IMR-90 (cell line): ENCODE measurements at regions not wholly inside any gene's neighbourhood (a gene's known extent, or its start where the extent isn't known, plus 50 kb on each side); places are given as distances from the start of the nearest gene placed in this dataset.

ENCODE experiments used
- ATAC-seq: fragments of 200-7000 bp; cut with Tn5 transposase; 2 replicates; pipeline ENCODE4 v1.9.1; 2020; ENCODE audit warnings: low read depth, mild to moderate bottlenecking, moderate library complexity
- BruUV-seq: library from RNA; stranded (reverse); fragments of 400-500 nt; replicated peaks from 2 replicates; lab custom pipeline; 2021; lab: Mats Ljungman, UMichigan
- CTCF ChIA-PET: fragments of 300-600 bp; formaldehyde crosslinking; extraction: SDS; loops from one replicate; lab custom pipeline; 2021; ENCODE audit warnings: antibody characterized with exemption; lab: Yijun Ruan, JAX
- POLR2A ChIA-PET: fragments of 300-600 bp; sonication (Branson Sonifier 250); formaldehyde crosslinking; loops from one replicate; lab custom pipeline; 2022; ENCODE audit warnings: antibody characterized with exemption; ENCODE audit not compliant: unreplicated experiment; lab: Charles Lee
- DNase-seq: peaks from one replicate; pipeline ENCODE4 v3.0.0; 2013
- H2AFZ ChIP-seq: replicated peaks from 2 replicates; pipeline ENCODE3; 2013; ENCODE audit warnings: low read length, mild to moderate bottlenecking; ENCODE audit not compliant: poor library complexity
- H2AK5ac ChIP-seq: 2 replicates; pipeline ENCODE4 v1.6.1; 2013; ENCODE audit warnings: low read depth, low read length, inconsistent platforms
- H2AK9ac ChIP-seq: replicated peaks from 2 replicates; pipeline ENCODE3; 2013; ENCODE audit warnings: mild to moderate bottlenecking, low read depth, low read length, moderate library complexity; ENCODE audit not compliant: poor library complexity
- H2BK120ac ChIP-seq: 2 replicates; pipeline ENCODE4 v1.6.1; 2013; ENCODE audit warnings: low read depth, low read length, inconsistent platforms
- H2BK15ac ChIP-seq: 3 replicates; pipeline ENCODE4 v1.6.1; 2013; ENCODE audit warnings: low read depth, low read length, inconsistent platforms
- H2BK20ac ChIP-seq: 2 replicates; pipeline ENCODE4 v1.6.1; 2013; ENCODE audit warnings: low read depth, mild to moderate bottlenecking, inconsistent platforms, low read length, moderate library complexity
- H2BK5ac ChIP-seq: 2 replicates; pipeline ENCODE4 v1.6.1; 2013; ENCODE audit warnings: mild to moderate bottlenecking, low read depth, low read length, inconsistent platforms; ENCODE audit not compliant: poor library complexity, severe bottlenecking
- H3K14ac ChIP-seq: replicated peaks from 2 replicates; pipeline ENCODE4 v1.6.1; 2013; ENCODE audit warnings: low read depth, low read length, inconsistent platforms
- H3K18ac ChIP-seq: 2 replicates; pipeline ENCODE4 v1.6.1; 2013; ENCODE audit warnings: low read depth, low read length, control low read depth
- H3K23ac ChIP-seq: 2 replicates; pipeline ENCODE4 v1.6.1; 2013; ENCODE audit warnings: low read depth, low read length, inconsistent platforms
- H3K27ac ChIP-seq: 2 replicates; pipeline ENCODE4 v1.5.1; 2013; ENCODE audit warnings: mild to moderate bottlenecking, control low read depth, low read length; ENCODE audit not compliant: insufficient read depth
- H3K27me3 ChIP-seq: 2 replicates; pipeline ENCODE4 v1.6.1; 2013; ENCODE audit warnings: low read length; ENCODE audit not compliant: control insufficient read depth, insufficient read depth
- H3K36me3 ChIP-seq: 2 replicates; pipeline ENCODE4 v1.6.1; 2013; ENCODE audit warnings: low read length, mixed read lengths; ENCODE audit not compliant: control insufficient read depth, insufficient read depth
- H3K4ac ChIP-seq: 2 replicates; pipeline ENCODE4 v1.6.1; 2013; ENCODE audit warnings: low read depth, low read length, inconsistent platforms
- H3K4me1 ChIP-seq: 2 replicates; pipeline ENCODE4 v1.6.1; 2013; ENCODE audit warnings: low read length, mixed read lengths; ENCODE audit not compliant: control insufficient read depth, insufficient read depth
- H3K4me2 ChIP-seq: 2 replicates; pipeline ENCODE4 v1.6.1; 2013; ENCODE audit warnings: low read depth, mild to moderate bottlenecking, control low read depth, low read length, moderate library complexity
- H3K4me3 ChIP-seq: 2 replicates; pipeline ENCODE4 v1.5.1; 2013; ENCODE audit warnings: low read depth, mild to moderate bottlenecking, control low read depth, low read length, moderate library complexity; ENCODE audit not compliant: insufficient read depth
- H3K56ac ChIP-seq: 2 replicates; pipeline ENCODE4 v1.6.1; 2013; ENCODE audit warnings: low read length, inconsistent platforms; ENCODE audit not compliant: insufficient read depth; ENCODE audit errors: extremely low read depth
- H3K79me1 ChIP-seq, 2 experiments: 2 replicates each; pipeline ENCODE4 v1.6.1; 2013; ENCODE audit warnings: low read length in 2 of 2, inconsistent platforms in 1 of 2, low read depth in 1 of 2
- H3K9ac ChIP-seq: 2 replicates; pipeline ENCODE4 v1.6.1; 2013; ENCODE audit warnings: low read depth, low read length, control low read depth
- H3K9me1 ChIP-seq: 2 replicates; pipeline ENCODE4 v1.6.1; 2013; ENCODE audit warnings: low read length, inconsistent platforms; ENCODE audit not compliant: insufficient read depth
- H3K9me3 ChIP-seq: 2 replicates; pipeline ENCODE4 v1.6.1; 2013; ENCODE audit warnings: low read length; ENCODE audit not compliant: control insufficient read depth, insufficient read depth
- H4K20me1 ChIP-seq: 2 replicates; pipeline ENCODE4 v1.6.1; 2013; ENCODE audit warnings: low read length, inconsistent platforms; ENCODE audit not compliant: insufficient read depth
- H4K5ac ChIP-seq: 2 replicates; pipeline ENCODE4 v1.6.1; 2013; ENCODE audit warnings: mild to moderate bottlenecking, low read depth, low read length, control low read depth
- H4K8ac ChIP-seq, 2 experiments: 2 replicates each; pipeline ENCODE4 v1.6.1; 2013; ENCODE audit warnings: low read depth in 2 of 2, low read length in 2 of 2, control low read depth in 1 of 2, inconsistent platforms in 1 of 2
- H4K91ac ChIP-seq: 2 replicates; pipeline ENCODE4 v1.6.1; 2013; ENCODE audit warnings: low read depth, low read length, inconsistent platforms; ENCODE audit not compliant: insufficient read depth
- BHLHE40 ChIP-seq: fragments of 150-350 bp; IDR thresholded peaks from 2 replicates; pipeline ENCODE4 v1.6.1; 2016; ENCODE audit warnings: mild to moderate bottlenecking, low read depth, low read length
- CHD1 ChIP-seq: IDR thresholded peaks from 2 replicates; pipeline ENCODE4 v1.6.1; 2012; ENCODE audit warnings: low read depth, low read length, improper control_type of control experiment
- ELK1 ChIP-seq: fragments of 150-350 bp; IDR thresholded peaks from 2 replicates; pipeline ENCODE4 v1.6.1; 2016; ENCODE audit warnings: low read depth, mild to moderate bottlenecking, low read length, moderate library complexity, borderline replicate concordance
- FOS ChIP-seq: fragments of 150-350 bp; IDR thresholded peaks from 2 replicates; pipeline ENCODE4 v1.6.1; 2016; ENCODE audit warnings: low read depth, low read length
- MAFK ChIP-seq: IDR thresholded peaks from 2 replicates; pipeline ENCODE4 v1.6.1; 2012; ENCODE audit warnings: low read depth, low read length, improper control_type of control experiment
- MAZ ChIP-seq: IDR thresholded peaks from 2 replicates; pipeline ENCODE4 v1.6.1; 2012; ENCODE audit warnings: low read depth, mild to moderate bottlenecking, low read length, improper control_type of control experiment, moderate library complexity, borderline replicate concordance
- MXI1 ChIP-seq: IDR thresholded peaks from 2 replicates; pipeline ENCODE4 v1.6.1; 2012; ENCODE audit warnings: low read depth, mild to moderate bottlenecking, low read length, moderate library complexity, borderline replicate concordance
- NFE2L2 ChIP-seq: fragments of 150-350 bp; IDR thresholded peaks from 2 replicates; pipeline ENCODE4 v1.6.1; 2016; ENCODE audit warnings: low read depth, mild to moderate bottlenecking, low read length
- POLR2A ChIP-seq: IDR thresholded peaks from 2 replicates; pipeline ENCODE4 v1.6.1; 2012; ENCODE audit warnings: mild to moderate bottlenecking, low read depth, low read length
- RAD21 ChIP-seq: IDR thresholded peaks from 2 replicates; pipeline ENCODE4 v1.6.1; 2012; ENCODE audit warnings: low read length, improper control_type of control experiment
- RCOR1 ChIP-seq: IDR thresholded peaks from 2 replicates; pipeline ENCODE4 v1.6.1; 2012; ENCODE audit warnings: mild to moderate bottlenecking, low read length, improper control_type of control experiment; ENCODE audit not compliant: insufficient replicate concordance
- WGBS, 2 experiments: methylation state at CpG; one replicate each; pipeline versions ENCODE4 v1.1.5 to v1.1.7; 2013; ENCODE audit warnings: missing lambda C conversion rate in 2 of 2; ENCODE audit not compliant: insufficient read length in 1 of 2; ENCODE audit errors: extremely low coverage in 2 of 2; 5-methylcytosine and 5-hydroxymethylcytosine counted together
- dilution Hi-C: fragments of 300-500 bp; cut with HindIII; formaldehyde crosslinking; loops from one replicate; pipeline ENCODE4 v1.14.3; 2018; ENCODE audit warnings: low sequenced_read_pairs; ENCODE audit not compliant: unreplicated experiment
- in situ Hi-C: fragments of 300-500 bp; cut with MboI; formaldehyde crosslinking; loops from 3 replicates; pipeline ENCODE4 v1.14.3; 2019; ENCODE audit warnings: low sequenced_read_pairs, inconsistent platforms, mixed read lengths
- intact Hi-C: fragments of 100-400 bp; cut with micrococcal nuclease; formaldehyde crosslinking; loops from 2 replicates; pipeline ENCODE4 v1.10.0; 2022
- TF ChIP-seq, protein P1 (sequence below): fragments of 150-350 bp; IDR thresholded peaks from 2 replicates; pipeline ENCODE4 v1.6.1; 2017; ENCODE audit warnings: mild to moderate bottlenecking, antibody characterized with exemption, low read length, low read depth

GRCh38 chr12:81874166-81874565 is 115.0 kb upstream of the PPFIA2 start:
- WGBS, 2 experiments, result no CpG with 5 or more reads among the region's 4 CpGs
- no peaks in the 10 kb centered on the region for H3K79me1 ChIP-seq
- H2AK5ac ChIP-seq, result no peak overlapping the region
- H3K36me3 ChIP-seq, result no peaks in the 10 kb centered on the region
- no peak for ATAC-seq
- H4K91ac ChIP-seq, result no peak overlapping the region
- no peak overlapping the region for H2BK5ac ChIP-seq
- H3K4me2 ChIP-seq, result no peak overlapping the region
- H4K8ac ChIP-seq, result no peak overlapping the region
- H3K23ac ChIP-seq, result no peak overlapping the region
- H3K27ac ChIP-seq, result no peak overlapping the region
- no peak overlapping the region for H3K4me3 ChIP-seq
- no peak overlapping the region for H2BK15ac ChIP-seq
- H2BK120ac ChIP-seq, result no peak overlapping the region
- no peak overlapping the region for H3K9ac ChIP-seq
- H3K4ac ChIP-seq, result no peak overlapping the region
- no peaks in the 10 kb centered on the region for H3K9me1 ChIP-seq
- ChIA-PET POLR2A (no interaction called here), CTCF (no interaction called here)
- TF ChIP-seq ELK1, result no peak
- TF ChIP-seq MXI1, result no peak
- no peak for TF ChIP-seq FOS
- TF ChIP-seq POLR2A, result no peak
- TF ChIP-seq CHD1, result no peak
- no peak for TF ChIP-seq MAZ
- no peak for TF ChIP-seq BHLHE40
- no peak for TF ChIP-seq RAD21
- TF ChIP-seq NFE2L2, result no peak
- no peak for TF ChIP-seq MAFK
- TF ChIP-seq RCOR1, result no peak
- TF ChIP-seq, protein P1, sequence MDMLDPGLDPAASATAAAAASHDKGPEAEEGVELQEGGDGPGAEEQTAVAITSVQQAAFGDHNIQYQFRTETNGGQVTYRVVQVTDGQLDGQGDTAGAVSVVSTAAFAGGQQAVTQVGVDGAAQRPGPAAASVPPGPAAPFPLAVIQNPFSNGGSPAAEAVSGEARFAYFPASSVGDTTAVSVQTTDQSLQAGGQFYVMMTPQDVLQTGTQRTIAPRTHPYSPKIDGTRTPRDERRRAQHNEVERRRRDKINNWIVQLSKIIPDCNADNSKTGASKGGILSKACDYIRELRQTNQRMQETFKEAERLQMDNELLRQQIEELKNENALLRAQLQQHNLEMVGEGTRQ, result no peak
- H2AK9ac ChIP-seq, result no peak overlapping the region
- intact Hi-C loops, result no loop called here
- no peaks in the 10 kb centered on the region for H3K27me3 ChIP-seq
- H3K56ac ChIP-seq, result no peak overlapping the region
- H2AFZ ChIP-seq, result no peak overlapping the region
- in situ Hi-C loops, result no loop called here
- BruUV-seq, result no TSS peak
- no peak overlapping the region for H3K14ac ChIP-seq
- no peak overlapping the region for H2BK20ac ChIP-seq
- dilution Hi-C loops, result no loop called here
- H4K20me1 ChIP-seq, result no peaks in the 10 kb centered on the region
- H3K4me1 ChIP-seq, result no peaks in the 10 kb centered on the region
- no peak for DNase-seq
- 0 out of 2 replicates have a peak, but pooled peaks cover 2% of the 10 kb centered on the region for H3K9me3 ChIP-seq
- H4K5ac ChIP-seq, result no peak overlapping the region
- no peak overlapping the region for H3K18ac ChIP-seq
